ENCODE measurements at regions not wholly inside any gene's neighbourhood (a gene's known extent, or its start where the extent isn't known, plus 50 kb on each side); places are given as distances from the start of the nearest gene placed in this dataset.

- TF ChIP-seq CTCF (IDR thresholded peaks at IDR 0.05) (no peak), EP300 (IDR thresholded peaks at IDR 0.05) (no peak), POLR2A (IDR thresholded peaks at IDR 0.05; ENCODE audit: low read depth) (no peak), POLR2AphosphoS5 (IDR thresholded peaks at IDR 0.05) (no peak)
Measured at GRCh38 chr6:80449726-80450125, 343.3 kb downstream of the BCKDHB start.

Measured in esophagus muscularis mucosa (tissue), 4 donors.